SK-N-SH (cell line): ENCODE measurements at regions not wholly inside any gene's neighbourhood (a gene's known extent, or its start where the extent isn't known, plus 50 kb on each side); places are given as distances from the start of the nearest gene placed in this dataset.

Experiments used
- CTCF ChIA-PET: fragments of 300-600, 350-600 bp; formaldehyde crosslinking; extraction: SDS; loops from one replicate; lab custom pipeline; 2021; lab: Yijun Ruan, JAX
- POLR2A ChIA-PET: fragments of 350-600 bp; sonication (Branson Sonifier 250); formaldehyde crosslinking; extraction: SDS; loops from one replicate; lab custom pipeline; 2020; ENCODE audit warnings: antibody characterized with exemption, inconsistent platforms; lab: Yijun Ruan, JAX
- DNase-seq: peaks from one replicate; pipeline ENCODE4 v3.0.0; 2012
- H2AFZ ChIP-seq: fragments of 200-600 bp; sonication (generic); 2 replicates; pipeline ENCODE4 v1.8.1; 2016; ENCODE audit warnings: antibody characterized with exemption, mild to moderate bottlenecking, low read depth
- H3F3A ChIP-seq: fragments of 200-600 bp; sonication (generic); replicated peaks from 2 replicates; pipeline ENCODE3; 2016; ENCODE audit warnings: antibody characterized with exemption, mild to moderate bottlenecking; ENCODE audit not compliant: insufficient read depth
- H3K27ac ChIP-seq, 2 experiments: fragments of 200-500 bp in 1 of 2; fragments of 200-600 bp in 1 of 2; sonication (Bioruptor generic) in 1 of 2; sonication (generic), shearing (Covaris generic) in 1 of 2; 2 replicates each; pipeline versions ENCODE4 v1.5.1 to v1.6.1; 2014 to 2016; ENCODE audit warnings: low read depth in 2 of 2, inconsistent platforms in 1 of 2, low read length in 1 of 2, mild to moderate bottlenecking in 1 of 2, mixed read lengths in 1 of 2
- H3K27me3 ChIP-seq: fragments of 200-600 bp; sonication (generic), shearing (Covaris generic); 2 replicates; pipeline ENCODE4 v1.6.1; 2016; ENCODE audit warnings: mixed run types; ENCODE audit not compliant: insufficient read depth
- H3K36me3 ChIP-seq, 2 experiments: fragments of 200-500 bp in 1 of 2; fragments of 200-600 bp in 1 of 2; sonication (Bioruptor generic) in 1 of 2; sonication (generic) in 1 of 2; replicated peaks in 1 of 2; 2 replicates each; pipeline versions ENCODE3 to v1.5.1; 2014 to 2016; ENCODE audit warnings: low read length in 1 of 2, mild to moderate bottlenecking in 1 of 2; ENCODE audit not compliant: insufficient read depth in 2 of 2, control insufficient read depth in 1 of 2
- H3K4me1 ChIP-seq, 2 experiments: fragments of 200-500 bp in 1 of 2; fragments of 200-600 bp in 1 of 2; sonication (Bioruptor generic) in 1 of 2; sonication (generic), shearing (Covaris generic) in 1 of 2; 2 replicates each; pipeline versions ENCODE4 v1.5.1 to v1.6.1; 2014 to 2016; ENCODE audit warnings: low read depth in 1 of 2, low read length in 1 of 2, mixed run types in 1 of 2; ENCODE audit not compliant: insufficient read depth in 2 of 2, control insufficient read depth in 1 of 2
- H3K4me2 ChIP-seq: fragments of 200-600 bp; sonication (generic), shearing (Covaris generic); 2 replicates; pipeline ENCODE4 v1.6.1; 2017; ENCODE audit warnings: mixed run types
- H3K4me3 ChIP-seq, 2 experiments: fragments of 200-500 bp in 1 of 2; fragments of 200-600 bp in 1 of 2; sonication (Bioruptor generic) in 1 of 2; sonication (generic), shearing (Covaris generic) in 1 of 2; 2 replicates each; pipeline versions ENCODE4 v1.5.1 to v1.8.1; 2014 to 2016; ENCODE audit warnings: low read depth in 2 of 2, inconsistent platforms in 1 of 2, low read length in 1 of 2, mild to moderate bottlenecking in 1 of 2, mixed read lengths in 1 of 2, moderate library complexity in 1 of 2
- H3K79me2 ChIP-seq: fragments of 200-600 bp; sonication (generic); 2 replicates; pipeline ENCODE4 v1.8.1; 2017; ENCODE audit warnings: mild to moderate bottlenecking; ENCODE audit not compliant: insufficient read depth
- H3K9ac ChIP-seq: fragments of 200-600 bp; sonication (generic); 2 replicates; pipeline ENCODE4 v1.6.1; 2017; ENCODE audit warnings: mixed run types
- H3K9me2 ChIP-seq: fragments of 200-600 bp; sonication (generic); 2 replicates; pipeline ENCODE4 v1.6.1; 2017; ENCODE audit warnings: mixed run types
- H3K9me3 ChIP-seq: fragments of 200-600 bp; sonication (generic); 2 replicates; pipeline ENCODE4 v1.6.1; 2017; ENCODE audit warnings: mixed run types, mild to moderate bottlenecking, moderate library complexity
- H4K20me1 ChIP-seq: fragments of 200-600 bp; sonication (generic); 2 replicates; pipeline ENCODE4 v1.6.1; 2017; ENCODE audit warnings: mild to moderate bottlenecking, mixed run types; ENCODE audit not compliant: insufficient read depth
- CHD2 ChIP-seq: fragments of 150-350 bp; IDR thresholded peaks from 2 replicates; pipeline ENCODE4 v1.6.1; 2018; ENCODE audit warnings: low read length; ENCODE audit not compliant: partially characterized antibody
- ELF1 ChIP-seq: IDR thresholded peaks from 2 replicates; pipeline ENCODE4 v1.4.0; 2012
- EP300 ChIP-seq, 2 experiments: IDR thresholded peaks; 2 replicates each; pipeline versions ENCODE4 v1.4.0 to v1.6.1; 2012; ENCODE audit warnings: borderline replicate concordance in 1 of 2, low read depth in 1 of 2, low read length in 1 of 2
- FOSL2 ChIP-seq: IDR thresholded peaks from 2 replicates; pipeline ENCODE4 v1.4.0; 2012; ENCODE audit warnings: low read depth, mild to moderate bottlenecking, moderate library complexity, borderline replicate concordance
- GABPA ChIP-seq: IDR thresholded peaks from 2 replicates; pipeline ENCODE4 v1.4.0; 2012; ENCODE audit warnings: low read depth, mild to moderate bottlenecking
- JUND ChIP-seq: IDR thresholded peaks from 2 replicates; pipeline ENCODE4 v1.4.0; 2012
- MXI1 ChIP-seq: IDR thresholded peaks from 2 replicates; pipeline ENCODE4 v1.6.1; 2012; ENCODE audit warnings: mild to moderate bottlenecking, low read depth, low read length, improper control_type of control experiment
- PBX3 ChIP-seq: IDR thresholded peaks from 2 replicates; pipeline ENCODE4; 2012
- POLR2AphosphoS5 ChIP-seq: IDR thresholded peaks from 2 replicates; pipeline ENCODE4 v1.6.1; 2012; ENCODE audit warnings: low read depth, low read length
- RAD21 ChIP-seq: IDR thresholded peaks from 2 replicates; pipeline ENCODE4 v1.6.1; 2012; ENCODE audit warnings: mild to moderate bottlenecking, low read length
- RCOR1 ChIP-seq: fragments of 150-350 bp; IDR thresholded peaks from 2 replicates; pipeline ENCODE4 v1.6.1; 2017; ENCODE audit warnings: antibody characterized with exemption, low read length
- RFX5 ChIP-seq: IDR thresholded peaks from 2 replicates; pipeline ENCODE4 v1.6.1; 2012; ENCODE audit warnings: mild to moderate bottlenecking, improper control_type of control experiment, low read length
- SIN3A ChIP-seq: IDR thresholded peaks from 2 replicates; pipeline ENCODE4 v1.6.1; 2012; ENCODE audit warnings: low read depth, mild to moderate bottlenecking, low read length, moderate library complexity, borderline replicate concordance
- SMC3 ChIP-seq: IDR thresholded peaks from 2 replicates; pipeline ENCODE4 v1.6.1; 2012; ENCODE audit warnings: low read depth, low read length, improper control_type of control experiment
- TCF12 ChIP-seq: IDR thresholded peaks from 2 replicates; pipeline ENCODE4 v1.4.0; 2012
- ZBTB33 ChIP-seq: IDR thresholded peaks from 2 replicates; pipeline ENCODE4 v1.4.0; 2012; ENCODE audit warnings: low read depth, borderline replicate concordance
- WGBS: methylation state at CpG from one replicate; pipeline ENCODE4 v1.1.6; 2017; ENCODE audit warnings: low lambda C conversion rate; 5-methylcytosine and 5-hydroxymethylcytosine counted together
- TF ChIP-seq, protein P1 (sequence below): IDR thresholded peaks from 2 replicates; pipeline ENCODE4 v1.4.0; 2012; ENCODE audit warnings: low read depth

- H3K4me1 ChIP-seq = no peaks in the 10 kb centered on the region
- H2AFZ ChIP-seq = no peak overlapping the region
- no peaks in the 10 kb centered on the region for H3K79me2 ChIP-seq
- H3F3A ChIP-seq = no peaks in the 10 kb centered on the region
- ChIA-PET POLR2A (no interaction called here), CTCF (interaction anchor here (0.7 kb wide), 1 partner anchor 9 kb away, joined by 3 read pairs; no protein-coding TSS in a partner anchor)
- H3K36me3 ChIP-seq = no peaks in the 10 kb centered on the region
- no peak for TF ChIP-seq SIN3A
- no peak for TF ChIP-seq TCF12
- no peak for TF ChIP-seq CHD2
- no peak for TF ChIP-seq GABPA
- H3K4me2 ChIP-seq = no peak overlapping the region
- no peaks in the 10 kb centered on the region for H3K9me2 ChIP-seq
- 0% methylated on average over 3 of the region's 3 CpGs for WGBS
- H3K9me3 ChIP-seq = no peaks in the 10 kb centered on the region
- H3K27ac ChIP-seq = no peak overlapping the region
- H3K9ac ChIP-seq = no peak overlapping the region
- no peak overlapping the region for H3K4me3 ChIP-seq
- no peaks in the 10 kb centered on the region for H4K20me1 ChIP-seq
- no peak for DNase-seq
- H3K27me3 ChIP-seq = no peaks in the 10 kb centered on the region
Measured at GRCh38 chr5:114727358-114727757, 365.5 kb downstream of the KCNN2 start.

DNA sequence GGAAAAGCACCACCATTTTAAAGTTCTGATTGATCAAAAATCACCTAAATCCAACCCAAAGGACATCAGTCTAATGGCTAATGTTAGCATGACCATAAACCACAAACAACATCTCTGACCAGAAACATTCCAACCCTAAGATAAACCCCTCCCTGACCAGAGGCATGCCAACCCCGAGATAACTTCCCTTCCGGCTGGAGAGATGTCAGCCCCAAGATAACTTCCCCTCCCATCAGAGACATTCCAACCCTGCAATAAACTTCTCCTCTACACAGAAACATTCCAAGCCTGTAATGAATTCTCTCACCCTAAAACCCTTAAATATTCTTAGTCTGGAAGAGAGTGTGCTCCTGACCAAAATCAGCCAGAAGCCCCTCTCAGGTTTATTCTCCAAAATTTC, 364.3 kb downstream of the KCNN2 start:
- no peaks in the 10 kb centered on the region for H3K9me3 ChIP-seq
- H3K4me2 ChIP-seq = no peak overlapping the region
- no peaks in the 10 kb centered on the region for H4K20me1 ChIP-seq
- no peaks in the 10 kb centered on the region for H3K9me2 ChIP-seq
- no peaks in the 10 kb centered on the region for H3K27me3 ChIP-seq
- no peak overlapping the region for H3K27ac ChIP-seq
- WGBS = 18% methylated on average over 2 of the region's 2 CpGs
- no peak overlapping the region for H2AFZ ChIP-seq
- ChIA-PET POLR2A (no interaction called here), CTCF (no interaction called here)
- no peak overlapping the region for H3K9ac ChIP-seq
- no peaks in the 10 kb centered on the region for H3K36me3 ChIP-seq
- DNase-seq = no peak
- TF ChIP-seq RAD21 = no peak
- TF ChIP-seq RFX5 = no peak
- TF ChIP-seq FOSL2 = no peak
- TF ChIP-seq TCF12 = no peak
- no peak for TF ChIP-seq ELF1
- TF ChIP-seq RCOR1 = no peak
- no peak for TF ChIP-seq POLR2AphosphoS5
- TF ChIP-seq, protein P1, sequence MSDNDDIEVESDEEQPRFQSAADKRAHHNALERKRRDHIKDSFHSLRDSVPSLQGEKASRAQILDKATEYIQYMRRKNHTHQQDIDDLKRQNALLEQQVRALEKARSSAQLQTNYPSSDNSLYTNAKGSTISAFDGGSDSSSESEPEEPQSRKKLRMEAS = no peak
- TF ChIP-seq GABPA = no peak
- TF ChIP-seq MXI1 = no peak
- no peak for TF ChIP-seq JUND
- no peak for TF ChIP-seq PBX3
- TF ChIP-seq EP300 (IDR thresholded peaks at IDR 0.05; ENCODE audit: borderline replicate concordance in 1 of 2, low read depth in 1 of 2, low read length in 1 of 2) = no peak
- no peak for TF ChIP-seq SMC3
- TF ChIP-seq ZBTB33 = no peak
- H3F3A ChIP-seq = no peaks in the 10 kb centered on the region
- no peaks in the 10 kb centered on the region for H3K79me2 ChIP-seq
- H3K4me1 ChIP-seq = no peaks in the 10 kb centered on the region
- no peak overlapping the region for H3K4me3 ChIP-seq
